HFFc6 (cell line): ENCODE measurements at regions not wholly inside any gene's neighbourhood (a gene's known extent, or its start where the extent isn't known, plus 50 kb on each side); places are given as distances from the start of the nearest gene placed in this dataset.
"Not testable (repeated sequence)": the region's sequence is repeated elsewhere in the genome, so short reads cannot be mapped to it uniquely, and the experiment has no call there.

Experiments
- DNase-seq: peaks from one replicate; pipeline ENCODE4 v3.0.0-alpha.2; 2018
- H3K27ac Mint-ChIP-seq: 2 replicates; pipeline ENCODE4 v1.8.0; 2020; ENCODE audit warnings: mild to moderate bottlenecking, mixed read lengths
- H3K27me3 Mint-ChIP-seq: 2 replicates; pipeline ENCODE4 v1.8.0; 2021; ENCODE audit warnings: mild to moderate bottlenecking, moderate library complexity, mixed read lengths; ENCODE audit not compliant: insufficient read depth
- H3K36me3 Mint-ChIP-seq: 2 replicates; pipeline ENCODE4 v1.8.0; 2021; ENCODE audit warnings: low read depth, mixed read lengths
- H3K4me1 Mint-ChIP-seq: 2 replicates; pipeline ENCODE4 v1.8.0; 2020; ENCODE audit warnings: low read depth, mixed read lengths
- H3K4me3 Mint-ChIP-seq: 2 replicates; pipeline ENCODE4 v1.8.0; 2020; ENCODE audit warnings: mild to moderate bottlenecking, moderate library complexity, mixed read lengths
- H3K9me3 Mint-ChIP-seq: 2 replicates; pipeline ENCODE4 v1.8.0; 2020; ENCODE audit warnings: mild to moderate bottlenecking, mixed read lengths
- CTCF ChIP-seq: fragments of 200-600 bp; sonication (generic); IDR thresholded peaks from 2 replicates; pipeline ENCODE4 v1.5.0; 2021; ENCODE audit warnings: antibody characterized with exemption, mild to moderate bottlenecking

GRCh38 chr18:76013057-76013456 is 482.0 kb downstream of the ZNF516 start:
- Mint-ChIP-seq H3K27me3 (no peaks in the 10 kb centered on the region; the same call in 1 of the 2 replicates), H3K4me3 (no peak overlapping the region), H3K27ac (no peak overlapping the region), H3K36me3 (no peaks in the 10 kb centered on the region), H3K4me1 (no peaks in the 10 kb centered on the region), H3K9me3 (peaks cover 33% of the 10 kb centered on the region)
- DNase-seq = no peak
- no peak for TF ChIP-seq CTCF

GRCh38 chr18:76005632-76006208 is 489.3 kb downstream of the ZNF516 start:
- no peak for TF ChIP-seq CTCF
- H3K9me3 Mint-ChIP-seq = peaks cover 35% of the 10 kb centered on the region
- no peaks in the 10 kb centered on the region for H3K36me3 Mint-ChIP-seq
- no peaks in the 10 kb centered on the region for H3K27me3 Mint-ChIP-seq
- no peak overlapping the region for H3K4me3 Mint-ChIP-seq
- H3K27ac Mint-ChIP-seq = no peak overlapping the region
- no peaks in the 10 kb centered on the region for H3K4me1 Mint-ChIP-seq
- DNase-seq = no peak

GRCh38 chr18:75987913-75988312 is 507.1 kb downstream of the ZNF516 start:
- peaks cover 44% of the 10 kb centered on the region for H3K9me3 Mint-ChIP-seq
- not testable (repeated sequence) for H3K36me3 Mint-ChIP-seq, H3K4me3 Mint-ChIP-seq, DNase-seq, H3K27me3 Mint-ChIP-seq, H3K4me1 Mint-ChIP-seq, H3K27ac Mint-ChIP-seq

- no peaks in the 10 kb centered on the region for H3K4me1 Mint-ChIP-seq
- H3K4me3 Mint-ChIP-seq = no peak overlapping the region
- no peak for TF ChIP-seq CTCF
- H3K27me3 Mint-ChIP-seq = no peaks in the 10 kb centered on the region; the same call in 1 of the 2 replicates
- no peak overlapping the region for H3K27ac Mint-ChIP-seq
- peaks cover 37% of the 10 kb centered on the region for H3K9me3 Mint-ChIP-seq
- no peaks in the 10 kb centered on the region; the same call in 1 of the 2 replicates for H3K36me3 Mint-ChIP-seq
- no peak for DNase-seq
Observed at GRCh38 chr18:75984853-75985252, 510.2 kb downstream of the ZNF516 start.

DNA sequence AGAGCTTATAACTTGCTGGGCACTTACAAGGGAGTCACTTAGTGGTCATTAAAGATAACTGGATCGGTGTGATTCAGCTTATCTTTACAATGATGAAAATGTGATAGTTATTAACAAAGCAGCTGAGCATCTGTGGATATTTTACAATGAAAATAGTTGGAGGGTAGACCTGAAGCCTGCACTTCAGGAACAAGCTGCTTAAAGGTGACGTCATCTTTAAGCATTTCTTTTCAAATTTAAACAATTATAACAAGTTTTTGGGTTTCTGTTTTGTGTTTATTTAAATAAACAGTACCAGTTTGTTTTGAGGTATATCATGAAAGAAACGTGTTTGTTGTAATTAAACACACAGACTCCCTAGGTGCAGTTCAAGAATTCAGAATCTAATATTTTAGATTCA is 513.9 kb downstream of the ZNF516 start:
- Mint-ChIP-seq H3K4me1 (no peaks in the 10 kb centered on the region), H3K4me3 (no peak overlapping the region), H3K27me3 (no peaks in the 10 kb centered on the region; the same call in 1 of the 2 replicates), H3K27ac (no peak overlapping the region), H3K36me3 (no peaks in the 10 kb centered on the region; the same call in 1 of the 2 replicates), H3K9me3 (peaks cover 26% of the 10 kb centered on the region)
- TF ChIP-seq CTCF = no peak
- DNase-seq = no peak

DNA sequence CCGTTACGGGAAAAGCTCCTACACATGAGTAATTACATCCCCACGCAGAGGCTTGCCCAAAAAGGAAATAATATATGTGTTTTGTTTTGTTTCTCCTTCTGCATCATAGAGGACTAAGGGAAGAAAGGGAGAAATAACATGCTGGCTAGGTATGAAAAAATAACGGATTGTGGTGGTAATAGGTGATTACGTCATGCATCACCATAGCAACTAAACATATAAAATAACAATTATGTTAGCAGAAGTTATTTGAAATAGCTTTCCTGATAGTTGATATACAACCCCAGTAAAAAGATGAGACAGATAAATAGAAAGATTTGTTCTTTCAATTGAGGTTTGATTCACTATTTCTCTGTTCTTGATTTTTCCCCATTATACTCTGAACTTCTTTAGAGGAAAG is 518.0 kb downstream of the ZNF516 start:
- no peaks in the 10 kb centered on the region for H3K27me3 Mint-ChIP-seq
- peaks cover 12% of the 10 kb centered on the region; the same call in 1 of the 2 replicates for H3K9me3 Mint-ChIP-seq
- H3K4me1 Mint-ChIP-seq = no peaks in the 10 kb centered on the region
- TF ChIP-seq CTCF = no peak
- peak; percentile 21 for DNase-seq
- H3K36me3 Mint-ChIP-seq = no peaks in the 10 kb centered on the region
- H3K27ac Mint-ChIP-seq = peak overlapping the region; percentile 75
- H3K4me3 Mint-ChIP-seq = peak overlapping the region; percentile 78; the same call in 1 of the 2 replicates
